Activated CD4-positive, alpha-beta T cell treated with anti-CD3 and anti-CD28 coated beads for 48 hours (primary cell): ENCODE measurements at regions not wholly inside any gene's neighbourhood (a gene's known extent, or its start where the extent isn't known, plus 50 kb on each side); places are given as distances from the start of the nearest gene placed in this dataset.
"Not testable (repeated sequence)": the region's sequence is repeated elsewhere in the genome, so short reads cannot be mapped to it uniquely, and the experiment has no call there.

ENCODE experiments used
- DNase-seq: peaks from one replicate; pipeline ENCODE4 v3.0.0-alpha.2; 2020

DNA sequence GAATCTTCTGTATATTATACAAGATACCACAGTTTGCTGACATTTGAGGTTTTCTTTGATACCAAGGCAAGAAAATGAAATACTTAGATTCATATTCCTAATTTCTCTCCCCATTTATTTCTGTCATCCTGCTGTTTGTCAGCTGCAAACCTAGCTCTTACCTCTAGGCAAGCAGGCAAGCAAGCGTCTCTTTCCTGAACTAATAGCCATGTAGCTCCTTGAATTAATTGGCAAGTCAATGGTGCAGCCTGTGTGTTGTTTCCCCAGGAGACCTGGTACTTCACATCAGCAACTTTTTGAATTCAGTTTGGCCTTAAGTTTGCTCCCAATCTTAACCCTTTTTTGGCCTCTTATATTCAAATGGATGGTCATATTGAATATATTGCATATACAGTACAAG is 573.6 kb upstream of the ARRDC3 start:
- DNase-seq = no peak

DNA sequence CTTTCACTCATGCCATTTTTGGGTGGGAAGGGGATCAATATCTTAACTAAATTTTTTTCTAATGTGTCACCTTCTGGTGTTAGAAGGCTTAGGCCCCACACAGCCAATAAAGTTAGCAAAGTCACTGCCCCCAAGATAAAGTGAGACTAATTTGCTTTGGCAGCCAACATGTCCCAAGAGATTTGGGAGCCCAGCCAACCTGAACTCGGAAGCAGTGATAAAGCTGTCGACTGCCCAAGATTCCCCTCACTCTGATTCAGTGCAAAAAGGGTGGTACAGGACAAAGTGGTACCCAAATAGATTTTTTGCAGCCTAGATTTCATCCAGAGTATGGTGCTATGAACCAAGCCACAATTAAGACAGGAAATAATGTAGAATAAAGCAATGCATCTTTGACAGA is 572.5 kb upstream of the ARRDC3 start:
- DNase-seq = no peak

DNA sequence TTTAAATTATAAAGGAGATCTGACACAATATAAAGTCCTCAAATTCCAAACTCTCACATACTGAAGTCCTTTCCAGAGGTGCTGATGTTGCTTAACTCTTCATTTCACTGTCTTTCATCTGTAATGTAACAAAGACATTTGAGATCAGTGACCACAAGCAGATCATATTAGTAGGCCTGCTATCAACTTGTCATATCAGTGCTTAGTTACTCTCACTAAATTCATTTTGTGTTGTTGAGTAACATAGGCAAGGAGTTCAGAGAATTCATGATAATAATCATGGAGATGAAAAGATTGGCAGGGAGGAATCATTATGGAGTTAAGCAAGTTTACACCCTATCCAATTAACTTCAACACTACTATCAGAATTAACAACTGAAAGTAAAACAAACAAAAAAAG is 571.0 kb upstream of the ARRDC3 start:
- DNase-seq = no peak

DNA sequence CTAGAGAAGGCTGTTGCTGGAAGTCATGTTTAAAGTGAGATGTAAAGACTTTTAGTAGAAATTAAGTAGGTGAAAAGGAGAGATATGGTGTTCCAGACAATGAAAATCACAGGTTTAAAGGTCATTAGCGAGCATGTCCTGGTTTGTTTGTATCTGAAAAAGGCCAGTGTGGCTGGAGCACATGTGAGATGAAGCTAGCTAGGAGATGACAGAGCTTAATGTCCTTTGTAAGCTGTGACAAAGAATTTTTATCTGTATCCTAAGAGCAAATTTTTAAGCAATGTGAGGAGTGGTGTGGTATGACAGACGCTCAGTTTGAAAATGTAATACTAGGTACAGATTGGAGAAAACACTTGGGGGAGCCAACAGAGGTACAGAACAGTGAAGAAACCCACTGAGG is 567.2 kb upstream of the ARRDC3 start:
- DNase-seq = no peak

DNA sequence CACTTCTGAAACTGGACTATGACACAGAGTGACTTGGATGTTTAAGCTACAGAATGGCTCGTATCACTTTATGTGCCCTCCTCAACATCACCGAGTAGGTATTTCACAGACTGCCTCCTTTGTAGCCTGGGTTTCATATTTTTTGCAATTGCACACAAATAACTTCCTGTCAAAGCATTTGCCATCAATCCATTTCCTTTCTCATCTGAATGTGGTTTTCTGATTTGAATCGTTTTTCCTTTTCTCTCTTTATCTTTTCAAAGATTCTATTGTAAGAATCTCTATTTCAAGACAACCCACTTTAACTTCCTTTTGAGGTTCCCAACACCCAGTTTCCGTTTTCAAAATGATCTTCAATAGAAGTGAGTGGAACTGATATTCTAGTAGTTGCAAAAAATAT is 563.8 kb upstream of the ARRDC3 start:
- no peak for DNase-seq

DNA sequence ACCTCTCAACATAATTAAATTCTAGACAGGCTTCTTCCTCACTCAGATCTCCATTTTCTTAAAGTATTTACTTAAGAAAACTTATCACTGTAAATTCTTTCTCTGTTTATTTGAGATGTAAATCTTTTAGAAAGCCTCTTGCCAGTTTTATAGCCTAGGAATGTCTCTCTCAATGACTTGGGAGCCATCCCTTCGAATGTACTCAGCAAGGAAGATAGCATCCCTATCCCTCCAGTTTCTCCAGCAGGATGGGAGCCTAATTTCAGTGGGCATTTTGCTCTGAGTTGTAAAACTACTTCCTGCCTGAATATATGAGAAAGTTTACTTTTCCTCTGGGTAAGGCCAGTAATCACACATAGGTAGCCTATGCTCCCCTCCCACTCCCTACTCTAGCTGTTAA is 558.5 kb upstream of the ARRDC3 start:
- DNase-seq = no peak

DNA sequence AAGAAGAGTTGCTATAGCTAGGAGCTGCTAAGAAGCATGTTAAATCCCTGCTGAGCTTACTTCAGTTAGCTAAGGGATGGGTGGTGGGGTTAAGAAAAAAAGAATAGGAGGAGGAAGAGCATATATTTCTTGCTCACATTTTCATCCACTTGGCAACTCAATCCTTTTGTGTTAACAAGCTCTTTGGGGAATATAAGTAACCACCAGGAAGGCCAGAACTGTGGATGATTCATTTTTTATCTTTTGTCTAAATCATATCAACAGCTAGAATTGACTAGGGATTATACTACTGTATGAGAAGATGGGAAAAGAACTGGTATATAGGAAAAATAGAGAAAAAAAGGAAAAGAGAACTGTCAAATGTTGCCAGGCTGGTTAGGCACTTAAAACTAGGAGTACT is 555.3 kb upstream of the ARRDC3 start:
- DNase-seq = no peak

DNA sequence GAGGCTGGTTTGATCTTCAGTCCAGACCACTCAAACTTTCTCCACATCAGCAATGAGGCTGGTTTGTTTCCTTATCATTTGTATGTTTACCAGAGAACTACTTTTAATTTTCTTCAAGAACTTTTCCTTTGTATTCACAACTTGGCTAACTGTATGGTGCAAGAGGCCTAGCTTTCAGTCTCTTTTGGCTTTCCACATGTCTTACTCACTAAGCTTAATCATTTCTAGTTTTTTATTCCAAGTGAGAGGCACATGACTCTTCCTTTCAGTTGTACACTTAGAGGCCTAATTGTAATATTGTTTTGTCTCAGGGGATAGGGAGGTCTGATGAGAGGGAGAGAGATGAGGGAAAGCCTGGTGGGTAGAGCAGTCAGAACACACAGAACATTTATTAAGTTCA is 554.0 kb upstream of the ARRDC3 start:
- DNase-seq = no peak

DNA sequence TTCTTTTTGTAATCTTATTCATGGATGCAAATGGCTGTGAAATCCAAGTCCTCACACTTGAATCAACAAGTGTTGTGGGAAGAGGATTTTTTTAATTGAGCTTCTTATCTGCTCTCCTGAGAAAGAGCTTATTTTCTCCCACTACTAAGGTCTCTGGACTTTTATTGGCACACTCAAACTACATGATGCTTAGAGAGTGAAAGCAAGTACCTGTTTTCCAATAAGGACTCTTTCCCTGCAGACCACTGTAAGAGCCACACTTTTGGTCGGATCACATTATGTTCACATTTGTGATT is 546.4 kb upstream of the ARRDC3 start:
- DNase-seq = no peak

DNA sequence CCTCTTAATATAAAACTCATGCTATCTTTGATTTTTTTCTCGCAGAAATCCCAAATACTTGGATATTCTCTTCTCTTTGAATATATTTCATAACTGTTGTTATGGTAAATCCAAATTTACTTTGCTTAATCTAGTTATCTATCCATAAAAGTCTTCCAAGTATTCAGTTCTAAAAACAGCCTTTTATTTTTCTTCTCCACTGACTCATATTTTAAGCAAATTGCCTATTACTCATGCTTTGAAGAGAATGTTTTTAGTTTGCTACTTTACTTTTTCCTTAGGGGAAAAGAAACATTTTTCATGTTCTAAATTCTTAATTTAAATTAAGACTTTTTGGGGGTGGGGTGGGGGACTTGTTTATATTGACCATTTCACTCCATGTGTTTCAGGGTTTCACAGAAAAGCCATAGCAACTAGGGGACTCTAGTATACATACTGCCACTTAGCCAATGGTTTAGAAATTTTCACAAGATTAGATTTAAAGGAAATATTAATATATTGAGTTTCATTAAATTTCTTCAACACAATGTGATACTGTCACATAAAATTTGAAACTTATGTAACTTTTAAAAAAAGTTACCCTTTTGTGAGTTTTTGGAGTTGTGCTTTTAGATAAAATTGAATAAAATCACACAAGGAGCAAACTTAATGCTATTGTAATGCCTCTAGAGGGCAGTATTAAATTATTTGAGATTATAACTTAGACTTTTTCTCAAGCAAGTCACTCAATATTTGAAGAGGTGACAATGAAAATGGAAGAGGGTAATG is 545.8 kb upstream of the ARRDC3 start:
- no peak for DNase-seq

DNA sequence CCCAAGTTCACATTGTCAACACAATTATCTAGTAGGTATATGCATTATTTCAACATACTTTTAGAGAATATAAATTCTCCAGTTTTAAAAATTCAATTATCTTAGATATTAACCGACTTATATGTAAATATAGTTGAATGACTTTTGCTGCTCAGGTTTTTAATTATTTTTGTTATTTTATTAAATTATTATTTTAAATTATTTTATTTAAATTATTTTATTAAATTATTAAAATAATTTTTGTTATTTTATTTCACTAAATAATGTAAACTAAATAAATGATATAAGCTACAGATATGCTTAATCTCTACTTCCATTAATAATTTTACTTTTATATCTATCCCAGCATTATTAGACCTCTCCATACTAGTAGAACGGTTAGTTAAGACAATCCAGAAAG is 544.3 kb upstream of the ARRDC3 start:
- DNase-seq = no peak

DNA sequence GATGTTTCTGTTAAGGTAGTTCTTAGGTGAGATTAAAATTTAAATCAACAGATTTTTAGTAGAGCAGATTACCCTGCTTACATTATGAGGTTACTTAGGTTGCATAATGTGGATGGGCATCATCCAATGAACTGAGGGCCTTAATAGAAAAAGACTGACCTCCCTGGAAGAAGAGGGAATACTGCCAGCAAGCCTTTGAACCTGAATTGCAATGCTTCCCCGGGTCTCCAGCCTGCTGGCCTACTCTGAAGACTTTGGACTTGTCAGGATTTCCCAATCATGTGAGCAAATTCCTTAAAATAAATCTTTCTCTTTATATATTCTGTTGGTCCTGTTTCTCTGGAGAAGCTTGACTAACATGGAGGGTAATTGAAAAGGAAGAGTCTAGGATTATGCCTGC is 542.1 kb upstream of the ARRDC3 start:
- DNase-seq = no peak

DNA sequence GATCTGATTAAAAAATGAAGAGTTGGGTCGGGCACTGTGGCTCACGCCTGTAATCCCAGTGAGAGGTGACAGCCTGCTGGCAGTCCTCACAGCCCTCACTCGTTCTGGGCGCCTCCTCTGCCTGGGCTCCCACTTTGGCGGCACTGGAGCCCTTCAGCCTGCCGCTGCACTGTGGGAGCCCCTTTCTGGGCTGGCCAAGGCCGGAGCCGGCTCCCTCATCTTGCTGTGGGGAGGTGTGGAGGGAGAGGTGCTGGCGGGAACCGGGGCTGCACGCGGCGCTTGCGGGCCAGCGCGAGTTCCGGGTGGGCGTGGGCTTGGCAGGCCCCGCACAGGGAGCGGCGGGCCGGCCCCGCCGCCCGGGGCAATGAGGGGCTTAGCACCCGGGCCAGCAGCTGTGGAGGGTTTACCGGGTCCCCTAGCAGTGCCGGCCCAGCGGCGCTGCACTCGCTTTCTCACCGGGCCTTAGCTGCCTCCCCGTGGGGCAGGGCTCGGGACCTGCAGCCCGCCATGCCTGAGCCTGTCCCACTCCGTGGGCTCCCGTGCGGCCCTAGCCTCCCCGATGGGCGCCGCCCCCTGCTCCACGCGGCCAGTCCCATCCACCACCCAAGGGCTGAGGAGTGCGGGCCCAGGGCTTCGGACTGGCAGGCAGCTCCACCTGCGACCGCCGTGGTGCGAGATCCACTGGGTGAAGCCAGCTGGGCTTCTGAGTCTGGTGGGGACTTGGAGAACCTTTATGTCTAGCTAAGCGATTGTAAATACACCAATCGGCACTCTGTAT is 534.1 kb upstream of the ARRDC3 start:
- DNase-seq = not testable (repeated sequence)

DNA sequence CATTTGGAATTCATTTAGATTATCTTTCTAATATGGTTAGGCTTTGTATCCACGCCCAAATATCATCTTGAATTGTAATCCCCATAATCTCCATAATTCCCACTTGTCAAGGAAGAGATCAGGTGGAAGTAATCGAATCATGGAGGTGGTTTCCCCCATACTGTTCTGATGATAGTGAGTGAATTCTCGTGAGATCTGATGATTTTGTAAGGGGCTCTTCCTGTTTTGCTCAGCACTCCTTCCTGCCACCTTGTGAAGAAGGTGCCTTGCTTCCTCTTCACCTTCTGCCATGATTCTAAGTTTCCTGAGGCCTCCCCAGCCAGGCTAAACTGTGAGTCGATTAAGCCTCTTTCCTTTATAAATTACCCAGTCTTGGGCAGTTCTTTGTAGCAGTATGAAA is 527.5 kb upstream of the ARRDC3 start:
- DNase-seq = no peak

DNA sequence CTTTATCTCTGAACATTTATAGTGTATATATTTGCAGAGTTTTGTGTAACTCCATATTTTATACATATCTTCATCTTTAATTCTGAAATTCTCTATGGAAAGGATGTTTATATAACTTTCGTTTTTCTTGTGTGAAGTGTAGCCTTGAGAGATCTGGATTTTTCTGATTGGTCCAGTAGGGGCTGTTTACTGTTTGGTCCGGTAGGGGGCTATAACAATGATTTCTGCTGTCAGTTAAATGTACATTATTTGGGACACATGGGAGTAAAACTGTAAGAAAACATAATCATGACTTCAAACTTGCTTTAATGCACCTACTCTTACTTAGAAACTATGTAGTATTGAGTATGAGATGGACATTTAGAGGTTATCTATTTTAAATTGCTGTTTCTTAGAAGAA is 527.1 kb upstream of the ARRDC3 start:
- DNase-seq = no peak

DNA sequence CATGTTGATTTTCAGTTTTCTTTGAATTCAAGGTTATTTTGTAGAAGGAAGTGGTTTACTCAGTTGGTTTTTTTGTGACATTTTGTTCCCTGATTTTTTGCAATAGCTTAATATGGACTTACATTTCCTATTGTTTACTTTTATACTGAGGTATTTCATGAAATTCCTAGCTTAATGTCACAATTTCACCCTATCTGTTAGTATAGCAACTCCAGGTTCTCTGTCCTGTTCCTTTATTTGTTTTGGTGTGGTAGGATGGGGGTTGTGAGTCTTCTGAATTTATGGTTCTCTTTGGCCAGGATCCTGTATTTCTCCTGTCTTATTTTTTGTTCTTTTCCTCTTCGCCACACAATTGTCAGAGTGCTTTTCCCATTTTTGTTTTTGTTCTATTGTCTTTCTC is 523.4 kb upstream of the ARRDC3 start:
- no peak for DNase-seq

DNA sequence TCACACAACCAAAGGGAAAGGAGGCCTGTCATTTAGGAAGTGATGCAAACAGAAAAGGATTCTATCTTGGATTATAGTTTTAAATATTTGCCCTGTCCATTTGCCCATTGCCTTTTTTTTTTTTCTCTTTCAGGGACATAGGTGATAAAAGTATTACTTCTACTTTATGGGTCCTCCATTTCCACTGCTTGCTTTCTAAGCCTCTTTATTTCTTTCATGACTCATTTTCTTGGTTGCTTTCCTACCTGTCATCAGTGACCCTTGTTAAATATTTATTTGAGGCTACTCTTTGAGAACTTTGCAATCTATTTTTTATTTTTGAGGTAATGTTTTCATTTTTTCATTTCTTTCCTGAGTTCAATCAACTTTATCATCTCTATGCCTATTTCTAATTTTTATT is 522.9 kb upstream of the ARRDC3 start:
- no peak for DNase-seq

DNA sequence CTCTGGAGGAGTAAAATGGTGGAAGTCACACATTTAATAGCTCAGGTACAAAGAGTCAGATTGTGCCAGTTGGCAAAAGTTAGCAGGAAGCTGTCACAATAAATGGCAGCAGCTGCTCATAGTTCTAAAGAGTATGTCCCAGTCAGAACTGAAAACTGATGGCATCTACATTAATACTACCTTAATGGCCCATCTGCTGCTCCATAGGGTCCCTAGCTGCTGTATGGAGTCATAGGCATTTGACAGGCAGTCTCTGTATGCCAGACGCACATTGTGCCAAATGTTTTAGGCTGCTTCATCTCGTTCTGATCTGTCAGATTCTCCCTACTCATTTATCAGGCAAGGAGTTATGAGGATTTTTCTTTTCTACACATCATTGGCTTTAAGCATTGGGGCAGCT is 515.8 kb upstream of the ARRDC3 start:
- no peak for DNase-seq

DNA sequence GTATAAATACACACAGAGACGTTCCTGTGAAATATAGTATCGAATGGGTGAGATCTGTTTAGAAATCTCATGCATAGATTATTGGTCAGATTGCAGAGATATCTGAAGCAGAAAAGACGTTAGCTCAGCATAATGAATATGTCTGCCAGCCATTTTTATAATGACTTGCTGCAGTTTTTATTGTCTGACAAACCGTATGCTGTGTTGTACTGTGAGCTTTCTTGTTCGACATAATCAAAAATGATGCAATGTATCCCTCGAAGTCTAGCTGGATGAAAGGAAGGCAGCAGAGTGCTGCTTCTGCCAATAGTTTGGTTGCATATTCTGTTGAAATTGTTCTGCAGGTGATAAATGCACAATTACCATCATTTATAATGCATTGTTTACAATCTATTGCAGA is 514.9 kb upstream of the ARRDC3 start:
- DNase-seq = no peak

DNA sequence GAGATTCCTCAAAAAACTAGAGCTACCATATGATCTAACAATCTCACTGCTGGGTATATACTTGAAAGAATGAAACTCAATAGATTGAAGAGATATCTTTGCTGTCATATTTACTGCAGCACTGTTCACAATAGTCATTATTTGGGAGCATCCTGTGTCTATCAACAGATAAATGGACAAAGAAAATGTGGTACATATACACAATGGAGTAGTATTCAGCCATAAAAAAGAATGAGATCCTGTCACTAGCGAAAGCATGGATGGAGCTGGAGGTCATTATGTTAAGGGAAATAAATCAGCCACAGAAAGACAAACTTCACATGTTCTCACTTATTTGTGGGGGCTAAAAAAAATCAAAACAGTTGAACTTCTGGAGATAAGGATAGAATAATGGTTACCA is 505.7 kb upstream of the ARRDC3 start:
- DNase-seq = no peak

DNA sequence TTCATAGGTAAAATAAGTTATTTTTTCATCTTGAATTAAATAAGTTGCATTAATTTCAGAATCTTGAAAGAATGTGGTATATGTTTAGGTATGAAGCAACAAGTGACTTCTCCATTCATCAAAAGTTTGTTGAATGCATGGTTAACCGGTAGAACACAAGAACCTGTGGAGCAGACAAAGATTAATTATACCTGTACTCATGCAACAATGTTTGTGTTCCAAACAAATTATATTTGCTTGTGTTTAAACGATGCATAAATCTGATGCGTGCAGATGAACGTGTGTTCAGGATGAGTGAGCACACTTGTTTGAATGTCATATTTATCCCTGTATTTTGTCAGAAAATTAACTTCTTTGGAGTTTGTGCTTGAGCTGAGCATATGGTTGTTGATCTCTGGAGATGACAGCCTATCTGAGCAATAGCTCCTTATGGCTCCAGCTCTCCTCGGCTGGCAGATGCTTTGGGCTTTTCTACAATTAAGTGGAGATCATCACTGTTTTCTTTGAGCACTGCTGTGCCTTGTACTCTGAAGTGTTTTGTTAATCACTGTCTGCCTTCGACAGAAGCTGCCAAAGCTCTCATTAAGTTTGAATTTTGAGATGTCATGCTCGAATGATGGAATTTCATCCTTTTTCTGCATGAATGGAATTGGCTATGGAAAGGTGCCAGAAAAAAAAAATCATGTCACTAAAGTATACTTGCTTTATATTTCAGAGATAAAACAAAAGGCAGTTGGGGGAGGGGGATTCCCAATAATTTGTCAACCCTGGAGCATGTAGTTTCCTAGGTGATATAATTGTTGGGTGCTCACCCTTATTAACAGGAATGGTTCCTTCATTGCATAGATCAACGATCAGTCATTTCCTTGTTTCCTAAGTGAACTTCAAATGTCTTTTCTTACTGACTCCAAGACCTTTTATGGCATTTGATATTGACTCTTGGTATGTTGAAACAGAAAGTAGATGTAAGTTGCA is 502.5 kb upstream of the ARRDC3 start:
- no peak for DNase-seq

DNA sequence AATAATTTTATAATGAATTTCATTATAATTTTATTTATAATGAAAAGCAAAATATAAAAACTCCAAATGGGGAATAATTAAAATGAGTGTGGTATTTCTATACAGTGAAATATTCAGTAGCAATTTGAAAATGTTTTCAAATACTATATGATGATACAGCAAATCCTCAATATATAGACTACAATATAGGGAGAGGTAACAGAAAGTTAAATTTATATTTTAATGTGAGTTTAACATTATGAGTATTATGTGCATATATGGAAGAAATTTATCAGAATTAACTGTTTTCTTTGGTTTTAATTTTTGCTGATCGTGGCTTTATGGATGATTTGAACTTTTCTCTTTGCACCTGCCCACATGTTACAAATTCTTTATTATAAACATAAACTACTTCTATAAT is 500.9 kb upstream of the ARRDC3 start:
- DNase-seq = no peak

DNA sequence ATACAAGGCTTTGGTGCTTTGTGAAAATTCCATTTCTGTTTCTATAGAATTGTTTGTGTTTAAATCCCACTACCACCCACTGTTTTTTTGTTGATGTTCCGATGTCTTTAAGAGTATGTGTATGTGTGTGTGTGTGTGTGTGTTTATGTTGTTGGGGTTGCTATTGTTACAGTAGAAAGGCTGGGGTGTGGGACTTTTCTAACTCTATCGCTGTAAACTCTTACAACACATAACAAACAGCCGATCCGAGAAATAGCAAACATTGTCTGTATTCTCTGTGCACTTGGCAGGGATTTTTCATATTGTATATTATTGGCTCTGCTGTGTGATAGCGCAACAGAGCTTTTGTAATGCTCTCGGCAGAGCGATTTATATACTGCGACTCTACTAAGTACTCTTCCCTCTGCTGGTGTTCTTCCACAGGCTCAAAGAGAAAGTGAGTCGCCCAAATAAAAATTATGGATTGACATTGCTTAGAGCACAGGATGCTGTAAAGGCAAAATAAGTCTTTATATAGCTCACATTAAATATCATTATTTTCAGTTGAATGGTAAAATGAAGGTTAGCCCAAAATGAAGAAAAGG is 492.2 kb upstream of the ARRDC3 start:
- DNase-seq = no peak
